Nephron (organoid): ENCODE measurements at regions not wholly inside any gene's neighbourhood (a gene's known extent, or its start where the extent isn't known, plus 50 kb on each side); places are given as distances from the start of the nearest gene placed in this dataset.

Source experiments
- H3K27ac Mint-ChIP-seq, 3 experiments: 2 replicates each; pipeline ENCODE4 v1.8.0; 2020; ENCODE audit warnings: mixed read lengths in 3 of 3, mild to moderate bottlenecking in 2 of 3, moderate library complexity in 1 of 3
- H3K27me3 Mint-ChIP-seq: 2 replicates; pipeline ENCODE4 v1.8.0; 2021; ENCODE audit warnings: low read depth, mild to moderate bottlenecking, moderate library complexity, mixed read lengths
- H3K36me3 Mint-ChIP-seq: 2 replicates; pipeline ENCODE4 v1.8.0; 2020; ENCODE audit warnings: low read depth, mixed read lengths
- H3K4me1 Mint-ChIP-seq: 2 replicates; pipeline ENCODE4 v1.8.0; 2020; ENCODE audit warnings: mixed read lengths
- H3K4me3 Mint-ChIP-seq, 3 experiments: 2 replicates each; pipeline ENCODE4 v1.8.0; 2020; ENCODE audit warnings: mild to moderate bottlenecking in 3 of 3, mixed read lengths in 3 of 3, moderate library complexity in 2 of 3
- H3K9me3 Mint-ChIP-seq: 2 replicates; pipeline ENCODE4 v1.8.0; 2020; ENCODE audit warnings: mixed read lengths
- CTCF ChIP-seq, 3 experiments: fragments of 200-600 bp; sonication (generic); IDR thresholded peaks; one replicate each; pipeline ENCODE4 v1.5.0; 2021; ENCODE audit warnings: antibody characterized with exemption in 3 of 3; ENCODE audit not compliant: unreplicated experiment in 3 of 3

GRCh38 chr5:159435855-159436254 is 105.6 kb upstream of the IL12B start:
- H3K27me3 Mint-ChIP-seq, result peaks cover 47% of the 10 kb centered on the region
- H3K9me3 Mint-ChIP-seq, result no peaks in the 10 kb centered on the region
- no peak overlapping the region for H3K27ac Mint-ChIP-seq
- no peak for TF ChIP-seq CTCF (IDR thresholded peaks at IDR 0.05; ENCODE audit: unreplicated experiment in 3 of 3)
- no peaks in the 10 kb centered on the region for H3K36me3 Mint-ChIP-seq
- no peaks in the 10 kb centered on the region for H3K4me1 Mint-ChIP-seq
- H3K4me3 Mint-ChIP-seq, result no peak overlapping the region

- H3K27ac Mint-ChIP-seq, result no peak overlapping the region
- H3K36me3 Mint-ChIP-seq, result no peaks in the 10 kb centered on the region
- H3K4me1 Mint-ChIP-seq, result peaks cover 12% of the 10 kb centered on the region
- no peaks in the 10 kb centered on the region for H3K9me3 Mint-ChIP-seq
- no peak for TF ChIP-seq CTCF (IDR thresholded peaks at IDR 0.05; ENCODE audit: unreplicated experiment in 3 of 3)
- H3K27me3 Mint-ChIP-seq, result peaks cover 43% of the 10 kb centered on the region
- H3K4me3 Mint-ChIP-seq, result no peak overlapping the region
Observed at GRCh38 chr5:159438092-159438491, 107.8 kb upstream of the IL12B start.

GRCh38 chr5:159439002-159439401 is 108.7 kb upstream of the IL12B start:
- no peak overlapping the region for H3K27ac Mint-ChIP-seq
- peaks cover 37% of the 10 kb centered on the region for H3K27me3 Mint-ChIP-seq
- H3K36me3 Mint-ChIP-seq, result no peaks in the 10 kb centered on the region
- H3K4me3 Mint-ChIP-seq, result no peak overlapping the region
- no peaks in the 10 kb centered on the region for H3K9me3 Mint-ChIP-seq
- H3K4me1 Mint-ChIP-seq, result peaks cover 12% of the 10 kb centered on the region
- no peak for TF ChIP-seq CTCF (IDR thresholded peaks at IDR 0.05; ENCODE audit: unreplicated experiment in 3 of 3)

GRCh38 chr5:159440235-159440634 is 109.9 kb upstream of the IL12B start:
- H3K4me3 Mint-ChIP-seq, result no peak overlapping the region
- H3K27me3 Mint-ChIP-seq, result peaks cover 30% of the 10 kb centered on the region
- no peaks in the 10 kb centered on the region for H3K9me3 Mint-ChIP-seq
- H3K27ac Mint-ChIP-seq, result no peak overlapping the region
- peaks cover 18% of the 10 kb centered on the region for H3K4me1 Mint-ChIP-seq
- TF ChIP-seq CTCF (IDR thresholded peaks at IDR 0.05; ENCODE audit: unreplicated experiment in 3 of 3), result no peak
- no peaks in the 10 kb centered on the region for H3K36me3 Mint-ChIP-seq

- peaks cover 29% of the 10 kb centered on the region for H3K27me3 Mint-ChIP-seq
- no peaks in the 10 kb centered on the region for H3K36me3 Mint-ChIP-seq
- no peak overlapping the region for H3K27ac Mint-ChIP-seq
- peaks cover 18% of the 10 kb centered on the region for H3K4me1 Mint-ChIP-seq
- TF ChIP-seq CTCF (IDR thresholded peaks at IDR 0.05; ENCODE audit: unreplicated experiment in 3 of 3), result no peak
- no peak overlapping the region for H3K4me3 Mint-ChIP-seq
- no peaks in the 10 kb centered on the region for H3K9me3 Mint-ChIP-seq
Observed at GRCh38 chr5:159440968-159441367, 110.7 kb upstream of the IL12B start.

- Mint-ChIP-seq H3K9me3 (no peaks in the 10 kb centered on the region), H3K4me3 (no peak overlapping the region)
Observed at GRCh38 chr5:159441441-159441840, 111.2 kb upstream of the IL12B start.

More at GRCh38 chr5:159441441-159441840, 111.2 kb upstream of the IL12B start:
- no peak overlapping the region for H3K27ac Mint-ChIP-seq
- H3K36me3 Mint-ChIP-seq, result no peaks in the 10 kb centered on the region
- peak in 1 of 3 experiments; percentile 12 for TF ChIP-seq CTCF (IDR thresholded peaks at IDR 0.05; ENCODE audit: unreplicated experiment in 3 of 3)
- peaks cover 18% of the 10 kb centered on the region for H3K4me1 Mint-ChIP-seq
- peaks cover 28% of the 10 kb centered on the region for H3K27me3 Mint-ChIP-seq
